Ectodermal cell (in vitro differentiated cells): ENCODE measurements at regions not wholly inside any gene's neighbourhood (a gene's known extent, or its start where the extent isn't known, plus 50 kb on each side); places are given as distances from the start of the nearest gene placed in this dataset.

Experiments used
- H3K27ac ChIP-seq: 2 replicates; pipeline ENCODE4 v1.7.0; 2013; ENCODE audit warnings: mild to moderate bottlenecking, low read depth, low read length; ENCODE audit not compliant: insufficient read depth, poor library complexity, severe bottlenecking
- H3K27me3 ChIP-seq: 2 replicates; pipeline ENCODE4 v1.7.0; 2013; ENCODE audit warnings: mild to moderate bottlenecking, low read length; ENCODE audit not compliant: insufficient read depth, control insufficient read depth, poor library complexity, severe bottlenecking
- H3K36me3 ChIP-seq: one replicate; pipeline ENCODE4 v1.7.0; 2013; ENCODE audit warnings: low read length; ENCODE audit not compliant: control insufficient read depth, insufficient read depth
- H3K4me1 ChIP-seq: one replicate; pipeline ENCODE4 v1.7.0; 2013; ENCODE audit warnings: low read length; ENCODE audit not compliant: control insufficient read depth, insufficient read depth
- H3K4me3 ChIP-seq: 2 replicates; pipeline ENCODE4 v1.7.0; 2013; ENCODE audit warnings: low read depth, low read length, control low read depth; ENCODE audit not compliant: insufficient read depth
- H3K9me3 ChIP-seq: 2 replicates; pipeline ENCODE4 v1.7.0; 2013; ENCODE audit warnings: mild to moderate bottlenecking, low read length, moderate library complexity; ENCODE audit not compliant: control insufficient read depth
- WGBS, 2 experiments: methylation state at CpG; one replicate each; pipeline ENCODE4 v1.1.7; 2013; ENCODE audit warnings: missing lambda C conversion rate in 2 of 2; 5-methylcytosine and 5-hydroxymethylcytosine counted together

GRCh38 chr22:47686594-47687345 lies 924.3 kb downstream of the TBC1D22A start:
- H3K36me3 ChIP-seq = no peaks in the 10 kb centered on the region
- no peaks in the 10 kb centered on the region for H3K27me3 ChIP-seq
- no peaks in the 10 kb centered on the region for H3K9me3 ChIP-seq
- H3K4me3 ChIP-seq = no peak overlapping the region
- WGBS, 2 experiments = 89 to 94% methylated on average over 11 of the region's 11 CpGs
- H3K27ac ChIP-seq = no peak overlapping the region
- H3K4me1 ChIP-seq = no peaks in the 10 kb centered on the region

- no peak overlapping the region for H3K27ac ChIP-seq
- H3K27me3 ChIP-seq = no peaks in the 10 kb centered on the region
- WGBS, 2 experiments = 94 to 95% methylated on average over 13 of the region's 13 CpGs
- no peak overlapping the region for H3K4me3 ChIP-seq
- no peaks in the 10 kb centered on the region for H3K9me3 ChIP-seq
- H3K4me1 ChIP-seq = peaks cover 11% of the 10 kb centered on the region
- H3K36me3 ChIP-seq = no peaks in the 10 kb centered on the region
These were observed 919.1 kb downstream of the TBC1D22A start for GRCh38 chr22:47681411-47682165.

- no peak overlapping the region for H3K27ac ChIP-seq
- no peaks in the 10 kb centered on the region for H3K9me3 ChIP-seq
- no peak overlapping the region for H3K4me3 ChIP-seq
- H3K4me1 ChIP-seq = peaks cover 11% of the 10 kb centered on the region
- H3K27me3 ChIP-seq = no peaks in the 10 kb centered on the region
- H3K36me3 ChIP-seq = no peaks in the 10 kb centered on the region
- WGBS, 2 experiments = 11 to 23% methylated on average over 6 to 7 of the region's 7 CpGs
These were observed 916.3 kb downstream of the TBC1D22A start for GRCh38 chr22:47678636-47679287.

- Histone ChIP-seq H3K4me1 (peaks cover 11% of the 10 kb centered on the region), H3K4me3 (no peak overlapping the region), H3K27me3 (no peaks in the 10 kb centered on the region), H3K36me3 (no peaks in the 10 kb centered on the region), H3K9me3 (no peaks in the 10 kb centered on the region), H3K27ac (no peak overlapping the region)
- WGBS, 2 experiments = 56 to 58% methylated on average over 6 of the region's 6 CpGs
These were observed 915.6 kb downstream of the TBC1D22A start for GRCh38 chr22:47678048-47678447.

GRCh38 chr22:47676685-47677084 lies 914.2 kb downstream of the TBC1D22A start:
- no peaks in the 10 kb centered on the region for H3K9me3 ChIP-seq
- 59% methylated on average over 3 of the region's 3 CpGs for WGBS, 2 experiments
- H3K4me1 ChIP-seq = peaks cover 11% of the 10 kb centered on the region
- no peak overlapping the region for H3K4me3 ChIP-seq
- no peaks in the 10 kb centered on the region for H3K27me3 ChIP-seq
- H3K27ac ChIP-seq = no peak overlapping the region
- no peaks in the 10 kb centered on the region for H3K36me3 ChIP-seq

- 93 to 95% methylated on average over 11 of the region's 11 CpGs for WGBS, 2 experiments
- H3K4me3 ChIP-seq = no peak overlapping the region
- no peaks in the 10 kb centered on the region for H3K27me3 ChIP-seq
- H3K36me3 ChIP-seq = no peaks in the 10 kb centered on the region
- H3K27ac ChIP-seq = no peak overlapping the region
- no peaks in the 10 kb centered on the region for H3K9me3 ChIP-seq
- H3K4me1 ChIP-seq = peaks cover 11% of the 10 kb centered on the region
These were observed 912.1 kb downstream of the TBC1D22A start for GRCh38 chr22:47674600-47674999.

- Histone ChIP-seq H3K27me3 (no peaks in the 10 kb centered on the region), H3K27ac (no peak overlapping the region), H3K4me3 (no peak overlapping the region), H3K4me1 (peaks cover 6% of the 10 kb centered on the region), H3K36me3 (no peaks in the 10 kb centered on the region), H3K9me3 (no peaks in the 10 kb centered on the region)
- WGBS, 2 experiments = 94% methylated on average over 2 of the region's 2 CpGs
These were observed 911.1 kb downstream of the TBC1D22A start for GRCh38 chr22:47673557-47673956.

- Histone ChIP-seq H3K4me1 (no peaks in the 10 kb centered on the region), H3K36me3 (no peaks in the 10 kb centered on the region), H3K4me3 (no peak overlapping the region), H3K27me3 (no peaks in the 10 kb centered on the region), H3K27ac (no peak overlapping the region), H3K9me3 (no peaks in the 10 kb centered on the region)
- 93% methylated on average over 9 of the region's 9 CpGs for WGBS, 2 experiments
These were observed 910.1 kb downstream of the TBC1D22A start for GRCh38 chr22:47672526-47672925.

GRCh38 chr22:47665151-47665550 lies 902.7 kb downstream of the TBC1D22A start:
- no peak overlapping the region for H3K27ac ChIP-seq
- WGBS, 2 experiments = 92 to 100% methylated on average over 1 to 2 of the region's 4 CpGs
- no peak overlapping the region for H3K4me3 ChIP-seq
- H3K4me1 ChIP-seq = no peaks in the 10 kb centered on the region
- no peaks in the 10 kb centered on the region for H3K36me3 ChIP-seq
- no peaks in the 10 kb centered on the region for H3K27me3 ChIP-seq
- no peaks in the 10 kb centered on the region for H3K9me3 ChIP-seq
